ENCODE measurements at regions not wholly inside any gene's neighbourhood (a gene's known extent, or its start where the extent isn't known, plus 50 kb on each side); places are given as distances from the start of the nearest gene placed in this dataset.

DNA sequence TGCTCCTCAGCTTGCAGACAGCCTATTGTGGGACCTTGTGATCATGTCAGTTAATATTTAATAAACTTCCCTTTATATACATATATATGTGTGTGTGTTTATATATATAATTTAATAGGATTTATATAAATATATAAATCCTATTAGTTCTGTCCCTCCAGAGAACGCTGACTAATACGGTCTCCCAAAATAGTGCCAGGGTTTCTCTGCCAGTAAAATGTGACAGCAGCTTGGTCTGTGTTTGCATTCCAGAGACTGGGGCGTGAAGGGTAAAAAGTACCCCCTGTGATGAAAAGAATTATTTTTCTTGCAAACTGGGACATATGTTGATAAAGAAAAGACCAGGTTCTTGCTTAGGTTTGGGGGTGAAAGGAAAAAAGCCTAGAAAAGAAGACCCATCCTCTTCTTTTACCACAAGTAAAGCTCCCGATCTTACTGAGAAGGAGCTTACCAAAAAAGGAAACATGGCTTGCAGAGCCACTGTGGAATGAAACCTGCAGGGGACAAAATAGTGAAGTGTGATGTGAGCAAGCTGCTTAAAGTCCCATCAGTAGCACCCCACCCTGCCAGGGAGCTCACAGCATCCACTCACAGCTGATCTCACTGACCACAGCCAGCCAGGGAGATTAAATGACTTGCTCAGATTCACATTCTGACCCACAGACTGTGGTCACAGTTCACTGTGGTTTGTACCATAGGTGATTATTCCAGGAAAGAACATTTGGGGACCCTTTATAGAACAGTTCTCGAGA lies 110.9 kb upstream of the RMP24 start:
- Mint-ChIP-seq H3K36me3 (no peaks in the 10 kb centered on the region), H3K27me3 (no peaks in the 10 kb centered on the region), H3K27ac (peak overlapping the region; percentile 46), H3K4me1 (ENCODE audit: unreplicated experiment) (peaks cover 5% of the 10 kb centered on the region), H3K9me3 (peaks cover 5% of the 10 kb centered on the region), H3K4me3 (no peak overlapping the region)
- DNase-seq (ENCODE audit: extremely low spot score, unreplicated experiment) = no peak
- TF ChIP-seq, protein P1, sequence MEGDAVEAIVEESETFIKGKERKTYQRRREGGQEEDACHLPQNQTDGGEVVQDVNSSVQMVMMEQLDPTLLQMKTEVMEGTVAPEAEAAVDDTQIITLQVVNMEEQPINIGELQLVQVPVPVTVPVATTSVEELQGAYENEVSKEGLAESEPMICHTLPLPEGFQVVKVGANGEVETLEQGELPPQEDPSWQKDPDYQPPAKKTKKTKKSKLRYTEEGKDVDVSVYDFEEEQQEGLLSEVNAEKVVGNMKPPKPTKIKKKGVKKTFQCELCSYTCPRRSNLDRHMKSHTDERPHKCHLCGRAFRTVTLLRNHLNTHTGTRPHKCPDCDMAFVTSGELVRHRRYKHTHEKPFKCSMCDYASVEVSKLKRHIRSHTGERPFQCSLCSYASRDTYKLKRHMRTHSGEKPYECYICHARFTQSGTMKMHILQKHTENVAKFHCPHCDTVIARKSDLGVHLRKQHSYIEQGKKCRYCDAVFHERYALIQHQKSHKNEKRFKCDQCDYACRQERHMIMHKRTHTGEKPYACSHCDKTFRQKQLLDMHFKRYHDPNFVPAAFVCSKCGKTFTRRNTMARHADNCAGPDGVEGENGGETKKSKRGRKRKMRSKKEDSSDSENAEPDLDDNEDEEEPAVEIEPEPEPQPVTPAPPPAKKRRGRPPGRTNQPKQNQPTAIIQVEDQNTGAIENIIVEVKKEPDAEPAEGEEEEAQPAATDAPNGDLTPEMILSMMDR (conservative IDR thresholded peaks at IDR 0.05) = no peak

DNA sequence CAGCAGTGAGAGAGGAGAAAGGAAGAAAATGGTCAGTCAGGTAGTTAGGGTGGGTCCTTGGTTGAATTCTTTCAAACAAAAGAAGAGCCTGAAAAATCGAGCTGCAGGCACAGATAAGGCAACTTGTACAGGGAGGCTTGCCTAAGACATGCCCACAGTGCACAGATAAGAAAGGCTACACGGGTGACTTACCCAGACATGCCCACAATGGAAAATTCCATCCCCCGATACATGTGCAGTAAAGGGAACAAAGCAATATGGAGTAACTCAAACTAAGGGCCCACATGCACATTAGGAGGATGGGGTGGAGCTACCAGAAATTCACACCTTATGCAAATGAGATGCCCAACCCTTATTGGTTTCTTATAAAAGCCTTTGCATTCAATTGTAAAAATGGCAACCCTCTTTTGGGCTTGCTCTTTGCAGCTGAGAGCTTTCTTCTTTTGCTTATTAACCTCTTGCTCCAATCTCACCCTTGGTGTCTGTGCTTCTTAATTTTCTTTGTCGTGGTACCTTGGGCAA lies 110.3 kb upstream of the RMP24 start:
- H3K36me3 Mint-ChIP-seq = no peaks in the 10 kb centered on the region
- H3K27me3 Mint-ChIP-seq = no peaks in the 10 kb centered on the region
- H3K4me1 Mint-ChIP-seq (ENCODE audit: unreplicated experiment) = peaks cover 5% of the 10 kb centered on the region
- TF ChIP-seq, protein P1 (conservative IDR thresholded peaks at IDR 0.05) = no peak
- peak overlapping the region; percentile 46 for H3K27ac Mint-ChIP-seq
- peaks cover 4% of the 10 kb centered on the region for H3K9me3 Mint-ChIP-seq
- H3K4me3 Mint-ChIP-seq = no peak overlapping the region
- peak; percentile 7 for DNase-seq (ENCODE audit: extremely low spot score, unreplicated experiment)

DNA sequence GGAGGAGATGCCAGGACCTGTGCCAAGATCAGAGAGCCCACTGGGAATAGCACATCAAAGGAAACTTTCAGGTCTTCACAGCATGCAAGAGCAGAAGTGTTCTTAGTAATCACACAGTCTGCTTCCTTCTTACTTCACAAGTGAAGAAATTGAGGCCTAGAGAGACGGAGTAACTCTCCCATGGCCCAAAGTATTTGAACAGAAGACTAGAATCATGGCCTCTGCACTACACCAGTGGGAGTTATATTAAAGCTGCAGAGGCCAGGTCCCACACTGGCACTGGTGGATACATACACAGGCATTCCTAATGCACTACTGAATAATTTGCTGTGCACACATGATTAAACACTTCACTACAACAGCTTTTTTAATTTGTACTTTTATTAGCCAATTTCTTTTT lies 107.6 kb upstream of the RMP24 start:
- no peaks in the 10 kb centered on the region for H3K27me3 Mint-ChIP-seq
- peaks cover 4% of the 10 kb centered on the region for H3K9me3 Mint-ChIP-seq
- no peak overlapping the region for H3K27ac Mint-ChIP-seq
- TF ChIP-seq, protein P1 (conservative IDR thresholded peaks at IDR 0.05) = no peak
- H3K36me3 Mint-ChIP-seq = no peaks in the 10 kb centered on the region
- DNase-seq (ENCODE audit: extremely low spot score, unreplicated experiment) = peak; percentile 6
- no peak overlapping the region for H3K4me3 Mint-ChIP-seq
- peaks cover 5% of the 10 kb centered on the region for H3K4me1 Mint-ChIP-seq (ENCODE audit: unreplicated experiment)

DNA sequence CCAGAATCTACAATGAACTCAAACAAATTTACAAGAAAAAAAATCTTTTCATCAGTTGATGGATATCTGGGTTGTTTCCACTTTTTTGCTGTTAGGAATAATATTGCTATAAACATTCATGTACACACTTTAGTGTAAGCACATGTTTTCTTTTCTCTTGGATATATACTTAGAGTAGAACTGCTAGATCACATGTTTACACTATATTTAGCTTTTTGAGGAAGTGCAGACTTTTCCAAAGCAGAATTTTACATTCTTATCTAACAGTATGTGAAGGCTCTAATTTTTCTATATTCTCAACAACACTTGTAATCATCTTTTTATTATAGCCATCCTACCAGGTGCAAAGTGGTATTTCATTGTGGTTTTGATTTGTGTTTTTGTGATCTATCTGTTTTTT lies 103.6 kb upstream of the RMP24 start:
- peaks cover 4% of the 10 kb centered on the region for H3K27me3 Mint-ChIP-seq
- no peaks in the 10 kb centered on the region for H3K9me3 Mint-ChIP-seq
- no peaks in the 10 kb centered on the region for H3K36me3 Mint-ChIP-seq
- no peak for DNase-seq (ENCODE audit: extremely low spot score, unreplicated experiment)
- no peaks in the 10 kb centered on the region for H3K4me1 Mint-ChIP-seq (ENCODE audit: unreplicated experiment)
- no peak overlapping the region for H3K27ac Mint-ChIP-seq
- TF ChIP-seq, protein P1 (conservative IDR thresholded peaks at IDR 0.05) = no peak
- H3K4me3 Mint-ChIP-seq = no peak overlapping the region

DNA sequence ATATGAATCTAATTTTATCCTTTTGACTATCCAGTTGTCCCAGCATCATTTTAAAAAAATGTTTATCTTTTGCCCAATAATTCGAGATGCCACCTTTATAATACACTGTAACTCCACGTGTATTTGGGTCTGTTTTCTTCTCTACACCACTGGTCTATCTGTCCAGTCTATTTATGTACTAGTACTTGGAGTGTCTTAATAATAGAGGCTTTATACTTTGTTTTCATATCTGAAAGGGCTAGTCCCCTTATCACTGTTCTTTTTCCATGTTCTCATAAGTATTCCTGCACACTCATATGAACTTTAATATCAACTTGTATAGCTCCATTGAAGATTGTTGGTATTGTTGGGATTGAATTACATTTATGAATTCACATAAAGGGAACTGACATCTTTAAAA lies 101.1 kb upstream of the RMP24 start:
- DNase-seq (ENCODE audit: extremely low spot score, unreplicated experiment) = no peak
- TF ChIP-seq, protein P1 (conservative IDR thresholded peaks at IDR 0.05) = no peak
- no peaks in the 10 kb centered on the region for H3K9me3 Mint-ChIP-seq
- no peak overlapping the region for H3K4me3 Mint-ChIP-seq
- H3K4me1 Mint-ChIP-seq (ENCODE audit: unreplicated experiment) = no peaks in the 10 kb centered on the region
- H3K27me3 Mint-ChIP-seq = peaks cover 4% of the 10 kb centered on the region
- no peak overlapping the region for H3K27ac Mint-ChIP-seq
- no peaks in the 10 kb centered on the region for H3K36me3 Mint-ChIP-seq

All from type B pancreatic cell (in vitro differentiated cells).